Central memory CD8-positive, alpha-beta T cell (primary cell): ENCODE measurements at regions not wholly inside any gene's neighbourhood (a gene's known extent, or its start where the extent isn't known, plus 50 kb on each side); places are given as distances from the start of the nearest gene placed in this dataset.

Source experiments
- ATAC-seq: fragments of 150-1000 bp; cut with Tn5 transposase; replicated peaks from 2 replicates; pipeline ENCODE4 v1.10.0; 2022; ENCODE audit warnings: mild to moderate bottlenecking, moderate FRiP score, moderate number of reproducible peaks; ENCODE audit not compliant: poor library complexity, severe bottlenecking; ENCODE audit errors: extremely low read depth
- DNase-seq, 2 donors: peaks; one replicate each; pipeline ENCODE4 v3.0.0; 2021; ENCODE audit warnings: low spot score in 2 of 2
- H3K27ac Mint-ChIP-seq: one replicate; pipeline ENCODE4 v1.8.0; 2022; ENCODE audit warnings: low read depth, mild to moderate bottlenecking, moderate library complexity, mixed read lengths
- H3K27me3 Mint-ChIP-seq: one replicate; pipeline ENCODE4 v1.8.0; 2022; ENCODE audit warnings: mixed read lengths
- H3K36me3 Mint-ChIP-seq: one replicate; pipeline ENCODE4 v1.8.0; 2022; ENCODE audit warnings: mild to moderate bottlenecking, moderate library complexity, mixed read lengths; ENCODE audit not compliant: insufficient read depth
- H3K4me1 Mint-ChIP-seq: one replicate; pipeline ENCODE4 v1.8.0; 2022; ENCODE audit warnings: mixed read lengths
- H3K4me3 Mint-ChIP-seq: one replicate; pipeline ENCODE4 v1.8.0; 2022; ENCODE audit warnings: mild to moderate bottlenecking, moderate library complexity, mixed read lengths
- H3K9me3 Mint-ChIP-seq: one replicate; pipeline ENCODE4 v1.8.0; 2022; ENCODE audit warnings: mixed read lengths

GRCh38 chr7:46942574-46942973, 639.3 kb downstream of the TNS3 start:
- Mint-ChIP-seq H3K9me3 (peaks cover 15% of the 10 kb centered on the region), H3K27me3 (no peaks in the 10 kb centered on the region), H3K4me3 (no peak overlapping the region), H3K36me3 (no peaks in the 10 kb centered on the region), H3K27ac (no peak overlapping the region), H3K4me1 (no peaks in the 10 kb centered on the region)
- ATAC-seq: no peak
- no peak for DNase-seq

DNA sequence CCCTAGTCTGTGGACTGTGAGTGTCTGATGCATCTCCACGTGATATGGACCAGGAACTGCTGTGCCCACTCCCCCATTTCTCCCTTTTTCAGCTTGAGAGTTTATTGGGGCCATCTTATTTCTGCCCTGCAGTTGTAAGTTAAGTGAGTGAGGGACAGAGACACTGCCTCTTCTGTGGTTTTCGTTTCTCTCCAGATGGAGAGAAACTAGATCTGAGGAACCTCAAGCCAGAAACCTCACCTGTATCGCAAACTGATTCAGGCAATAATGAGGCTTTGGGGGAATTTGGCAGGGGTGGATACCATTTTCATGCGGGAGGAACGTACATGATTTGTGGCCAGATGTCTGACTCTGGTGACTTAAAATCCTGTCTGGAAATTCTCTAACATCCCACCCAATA, 641.7 kb downstream of the TNS3 start:
- H3K4me1 Mint-ChIP-seq: no peaks in the 10 kb centered on the region
- H3K27ac Mint-ChIP-seq: no peak overlapping the region
- DNase-seq (no peak), ATAC-seq (no peak)
- no peak overlapping the region for H3K4me3 Mint-ChIP-seq
- H3K27me3 Mint-ChIP-seq: no peaks in the 10 kb centered on the region
- H3K36me3 Mint-ChIP-seq: no peaks in the 10 kb centered on the region
- H3K9me3 Mint-ChIP-seq: peaks cover 15% of the 10 kb centered on the region

GRCh38 chr7:46939558-46939957, 642.4 kb downstream of the TNS3 start:
- Mint-ChIP-seq H3K9me3 (peaks cover 15% of the 10 kb centered on the region), H3K36me3 (no peaks in the 10 kb centered on the region), H3K4me3 (no peak overlapping the region), H3K4me1 (no peaks in the 10 kb centered on the region), H3K27ac (no peak overlapping the region), H3K27me3 (no peaks in the 10 kb centered on the region)
- ATAC-seq (no peak), DNase-seq (no peak)

DNA sequence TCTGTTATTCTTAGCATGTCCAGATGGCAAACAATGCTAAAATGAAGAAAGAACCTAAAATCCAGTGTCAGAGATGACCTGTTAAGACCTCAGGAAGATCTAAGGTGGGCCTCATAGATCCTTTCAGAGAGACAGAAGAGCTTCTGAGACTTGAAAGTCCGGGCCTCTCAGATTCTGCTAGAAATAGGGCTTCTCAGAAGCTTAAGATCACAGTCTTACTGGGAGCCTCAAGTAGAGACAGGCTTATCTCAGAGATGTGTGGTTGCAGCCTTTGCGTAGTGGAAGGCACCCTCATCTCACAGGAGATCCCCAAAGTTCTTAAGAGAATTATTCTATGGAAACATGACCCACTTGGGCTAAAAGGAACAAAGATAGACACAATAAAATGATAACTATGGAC, 642.8 kb downstream of the TNS3 start:
- no peaks in the 10 kb centered on the region for H3K27me3 Mint-ChIP-seq
- H3K4me3 Mint-ChIP-seq: no peak overlapping the region
- no peaks in the 10 kb centered on the region for H3K36me3 Mint-ChIP-seq
- ATAC-seq (no peak), DNase-seq (no peak)
- no peaks in the 10 kb centered on the region for H3K4me1 Mint-ChIP-seq
- peaks cover 15% of the 10 kb centered on the region for H3K9me3 Mint-ChIP-seq
- no peak overlapping the region for H3K27ac Mint-ChIP-seq

DNA sequence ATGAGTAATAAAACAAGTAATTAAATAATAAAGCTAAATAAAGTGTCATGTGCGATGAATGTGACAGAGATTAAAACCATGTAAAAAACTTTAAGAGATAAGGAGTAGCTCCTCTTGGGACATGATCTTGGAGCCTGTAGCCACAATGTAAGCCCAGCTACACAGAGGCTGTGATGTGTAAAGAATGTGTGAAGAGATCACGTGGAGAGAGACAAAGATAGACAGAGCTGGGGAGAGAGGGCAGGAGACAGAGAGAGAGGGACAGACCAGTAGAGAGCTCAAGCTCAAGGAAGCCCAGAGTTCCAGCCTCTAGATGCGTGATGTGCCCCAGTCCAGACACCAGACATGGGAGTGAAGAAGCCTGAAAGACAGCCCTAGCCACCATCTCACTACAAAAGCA, 644.1 kb downstream of the TNS3 start:
- Mint-ChIP-seq H3K4me1 (no peaks in the 10 kb centered on the region), H3K27me3 (no peaks in the 10 kb centered on the region), H3K9me3 (peaks cover 15% of the 10 kb centered on the region), H3K36me3 (no peaks in the 10 kb centered on the region), H3K4me3 (no peak overlapping the region), H3K27ac (no peak overlapping the region)
- ATAC-seq (no peak), DNase-seq (no peak)

GRCh38 chr7:46934198-46934825, 647.6 kb downstream of the TNS3 start:
- Mint-ChIP-seq H3K27ac (no peak overlapping the region), H3K36me3 (no peaks in the 10 kb centered on the region), H3K4me1 (no peaks in the 10 kb centered on the region), H3K4me3 (no peak overlapping the region), H3K27me3 (no peaks in the 10 kb centered on the region), H3K9me3 (peaks cover 20% of the 10 kb centered on the region)
- no peak for DNase-seq
- no peak for ATAC-seq

- no peak overlapping the region for H3K27ac Mint-ChIP-seq
- no peak for DNase-seq
- no peaks in the 10 kb centered on the region for H3K36me3 Mint-ChIP-seq
- ATAC-seq: no peak
- no peak overlapping the region for H3K4me3 Mint-ChIP-seq
- no peaks in the 10 kb centered on the region for H3K4me1 Mint-ChIP-seq
- H3K9me3 Mint-ChIP-seq: peaks cover 20% of the 10 kb centered on the region
- no peaks in the 10 kb centered on the region for H3K27me3 Mint-ChIP-seq
These were observed 648.3 kb downstream of the TNS3 start for GRCh38 chr7:46933596-46933995.

- Mint-ChIP-seq H3K4me3 (no peak overlapping the region), H3K36me3 (no peaks in the 10 kb centered on the region)
- DNase-seq: no peak
These were observed 649.1 kb downstream of the TNS3 start for GRCh38 chr7:46932676-46933424.

DNA sequence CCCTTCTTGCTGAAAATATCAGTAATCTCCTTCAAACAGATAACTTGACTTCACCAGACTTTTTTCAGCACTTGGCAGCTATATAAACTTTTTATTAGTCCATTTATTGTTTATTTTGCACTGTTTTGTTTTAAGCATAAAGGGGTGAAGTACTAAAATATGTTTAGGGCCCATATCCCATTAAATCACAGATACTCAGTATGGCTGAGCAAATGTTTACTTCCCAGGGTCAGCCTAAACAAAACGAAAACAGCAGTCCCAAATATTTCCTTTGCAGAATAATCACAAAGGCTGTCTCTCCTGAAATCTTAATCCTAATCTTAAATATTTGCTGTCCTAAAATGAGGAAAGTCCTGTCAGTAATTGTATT, 649.6 kb downstream of the TNS3 start:
- no peak overlapping the region for H3K4me3 Mint-ChIP-seq
- H3K36me3 Mint-ChIP-seq: no peaks in the 10 kb centered on the region
- peaks cover 11% of the 10 kb centered on the region for H3K9me3 Mint-ChIP-seq
- H3K27me3 Mint-ChIP-seq: no peaks in the 10 kb centered on the region
- ATAC-seq: no peak
- H3K4me1 Mint-ChIP-seq: no peaks in the 10 kb centered on the region
- no peak overlapping the region for H3K27ac Mint-ChIP-seq
- no peak for DNase-seq

More at GRCh38 chr7:46932676-46933424, 649.1 kb downstream of the TNS3 start:
- ATAC-seq: no peak
- H3K27me3 Mint-ChIP-seq: no peaks in the 10 kb centered on the region
- H3K9me3 Mint-ChIP-seq: peaks cover 14% of the 10 kb centered on the region
- no peaks in the 10 kb centered on the region for H3K4me1 Mint-ChIP-seq
- H3K27ac Mint-ChIP-seq: no peak overlapping the region

- DNase-seq (no peak), ATAC-seq (no peak)
- Mint-ChIP-seq H3K4me3 (no peak overlapping the region), H3K4me1 (no peaks in the 10 kb centered on the region), H3K27ac (no peak overlapping the region), H3K9me3 (peaks cover 5% of the 10 kb centered on the region), H3K27me3 (no peaks in the 10 kb centered on the region), H3K36me3 (no peaks in the 10 kb centered on the region)
These were observed 651.5 kb downstream of the TNS3 start for GRCh38 chr7:46930366-46930765.

DNA sequence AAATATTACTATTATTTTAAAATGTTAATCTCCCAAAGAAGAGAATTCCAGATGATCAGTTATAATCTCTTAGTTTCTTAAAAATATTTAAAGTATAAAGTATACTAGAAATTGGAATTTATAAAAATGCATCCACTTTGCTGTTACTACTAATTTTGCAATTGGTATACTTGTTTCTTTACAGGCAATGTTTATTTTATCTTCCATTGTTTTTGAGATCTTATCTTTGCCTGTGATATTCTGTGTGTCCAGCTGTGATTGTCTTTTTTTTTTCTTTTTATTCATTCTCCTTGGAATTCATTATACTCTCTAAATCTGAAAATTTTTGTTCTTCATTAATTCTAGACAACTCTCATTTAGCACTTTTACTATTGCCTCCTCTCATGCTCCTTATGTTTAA, 652.6 kb downstream of the TNS3 start:
- H3K4me3 Mint-ChIP-seq: no peak overlapping the region
- H3K27ac Mint-ChIP-seq: no peak overlapping the region
- no peaks in the 10 kb centered on the region for H3K27me3 Mint-ChIP-seq
- H3K4me1 Mint-ChIP-seq: no peaks in the 10 kb centered on the region
- no peaks in the 10 kb centered on the region for H3K36me3 Mint-ChIP-seq
- DNase-seq (no peak), ATAC-seq (no peak)
- peaks cover 5% of the 10 kb centered on the region for H3K9me3 Mint-ChIP-seq

GRCh38 chr7:46928719-46929118, 653.2 kb downstream of the TNS3 start:
- no peaks in the 10 kb centered on the region for H3K4me1 Mint-ChIP-seq

GRCh38 chr7:46927131-46927810, 654.6 kb downstream of the TNS3 start:
- DNase-seq (no peak), ATAC-seq (no peak)
- Mint-ChIP-seq H3K27me3 (no peaks in the 10 kb centered on the region), H3K4me3 (no peak overlapping the region), H3K9me3 (peaks cover 5% of the 10 kb centered on the region), H3K27ac (no peak overlapping the region), H3K4me1 (no peaks in the 10 kb centered on the region), H3K36me3 (no peaks in the 10 kb centered on the region)

More at GRCh38 chr7:46928719-46929118, 653.2 kb downstream of the TNS3 start:
- ATAC-seq: no peak
- DNase-seq: no peak
- Mint-ChIP-seq H3K27me3 (no peaks in the 10 kb centered on the region), H3K9me3 (peaks cover 5% of the 10 kb centered on the region), H3K4me3 (no peak overlapping the region), H3K36me3 (no peaks in the 10 kb centered on the region), H3K27ac (no peak overlapping the region)
